Ecto neural progenitor cell (in vitro differentiated cells): ENCODE measurements at regions not wholly inside any gene's neighbourhood (a gene's known extent, or its start where the extent isn't known, plus 50 kb on each side); places are given as distances from the start of the nearest gene placed in this dataset.
"Not testable (repeated sequence)": the region's sequence is repeated elsewhere in the genome, so short reads cannot be mapped to it uniquely, and the experiment has no call there.

Experiments used
- DNase-seq: peaks from one replicate; pipeline ENCODE4 v3.0.0-alpha.2; 2018; ENCODE audit warnings: low spot score

DNA sequence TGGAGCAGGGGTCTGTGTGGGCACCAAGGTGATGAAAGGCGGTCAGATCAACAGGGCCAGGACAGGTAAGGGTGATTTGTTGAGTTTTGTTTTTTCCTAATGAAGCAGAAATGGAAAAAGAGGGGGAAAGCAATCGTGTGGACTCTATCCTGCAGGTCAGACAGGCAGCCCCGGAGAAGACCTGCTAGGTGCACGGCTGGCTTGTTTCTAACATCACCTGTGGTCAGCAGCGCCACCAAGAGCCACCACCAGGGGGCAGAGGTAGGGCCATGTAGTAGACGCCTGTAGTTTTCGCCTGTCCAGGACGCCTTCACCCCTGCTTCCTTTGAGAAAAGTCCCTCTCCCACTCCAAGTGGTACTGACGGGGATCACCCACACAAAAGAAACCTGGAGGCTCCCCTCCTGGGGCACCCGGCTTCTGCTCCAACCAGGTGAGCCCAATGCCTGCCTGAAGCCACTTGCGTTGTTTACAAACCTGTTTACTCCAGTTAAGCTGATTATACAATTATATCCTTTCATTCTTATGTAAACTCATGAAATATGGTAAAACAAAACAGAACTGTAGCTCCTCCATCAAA is 54.2 kb upstream of the SEC14L1 start:
- DNase-seq = peak; percentile 93

- no peak for DNase-seq
Observed at GRCh38 chr17:77087650-77088454, 52.9 kb upstream of the SEC14L1 start.

- DNase-seq = peak; percentile 97
Observed at GRCh38 chr17:77088455-77089123, 52.2 kb upstream of the SEC14L1 start.

- DNase-seq = no peak
Observed at GRCh38 chr17:77089124-77089490, 51.7 kb upstream of the SEC14L1 start.

DNA sequence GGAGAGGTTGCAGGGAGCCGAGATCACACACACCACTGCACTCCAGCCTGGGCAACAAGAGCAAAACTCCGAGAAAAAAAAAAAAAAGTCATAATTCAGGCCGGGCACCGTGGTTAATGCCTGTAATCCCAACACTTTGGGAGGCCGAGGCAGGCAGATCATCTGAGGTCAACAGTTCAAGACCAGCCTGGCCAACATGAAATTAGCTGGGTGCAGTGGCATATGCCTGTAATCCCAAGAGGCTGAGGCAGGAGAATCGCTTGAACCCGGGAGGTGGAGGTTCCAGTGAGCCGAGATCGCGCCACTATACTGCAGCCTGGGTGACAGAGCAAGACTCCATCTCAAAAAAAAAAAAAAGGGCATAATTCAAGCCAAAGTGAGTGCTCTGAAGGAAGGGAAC is 50.8 kb upstream of the SEC14L1 start:
- DNase-seq = not testable (repeated sequence)

GRCh38 chr17:77090476-77090875 is 50.3 kb upstream of the SEC14L1 start:
- no peak for DNase-seq
